Hematopoietic multipotent progenitor cell treated with erythropoietin and hydrocortisone succinate and interleukin-3 and kit ligand, for 15 days (in vitro differentiated cells): ENCODE measurements at regions not wholly inside any gene's neighbourhood (a gene's known extent, or its start where the extent isn't known, plus 50 kb on each side); places are given as distances from the start of the nearest gene placed in this dataset.

Experiments used
- DNase-seq: peaks from one replicate; pipeline ENCODE4 v3.0.0-alpha.2; 2015; ENCODE audit warnings: low spot score

DNA sequence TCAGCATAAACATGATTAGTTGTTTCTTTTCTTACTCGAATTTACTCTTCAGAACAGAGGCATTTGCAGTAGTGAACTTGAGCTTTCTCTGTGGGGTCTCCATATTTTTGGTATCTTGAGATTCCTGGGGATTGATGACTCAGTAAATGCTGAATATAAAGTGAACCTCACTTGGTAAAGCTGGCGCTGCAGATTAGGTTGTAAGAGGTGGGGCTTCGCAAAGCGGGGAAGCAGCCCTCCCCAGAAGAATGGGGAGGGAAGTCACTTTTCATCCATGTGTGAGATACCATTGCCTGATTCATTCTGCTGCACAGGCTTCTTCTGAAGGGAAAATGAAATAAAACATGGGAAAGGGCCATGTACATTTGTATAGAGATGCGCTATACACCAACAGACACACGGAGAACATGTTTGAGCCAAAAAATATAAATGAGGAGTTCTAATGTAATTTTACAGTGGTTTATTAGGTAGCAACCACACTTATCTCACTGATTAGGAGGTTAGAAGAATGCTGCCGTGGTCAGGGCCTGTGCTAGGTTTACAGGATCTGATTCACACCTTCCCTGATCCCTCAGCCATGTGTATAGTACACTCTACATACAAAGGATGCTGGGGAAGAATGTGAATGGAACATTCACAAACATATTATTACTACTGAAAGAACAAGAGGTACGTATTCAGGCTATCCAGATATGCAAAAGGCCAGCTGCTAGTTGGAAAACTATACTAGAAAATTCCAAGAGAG, 63.5 kb downstream of the DNTTIP2 start:
- peak; percentile 5 for DNase-seq

DNA sequence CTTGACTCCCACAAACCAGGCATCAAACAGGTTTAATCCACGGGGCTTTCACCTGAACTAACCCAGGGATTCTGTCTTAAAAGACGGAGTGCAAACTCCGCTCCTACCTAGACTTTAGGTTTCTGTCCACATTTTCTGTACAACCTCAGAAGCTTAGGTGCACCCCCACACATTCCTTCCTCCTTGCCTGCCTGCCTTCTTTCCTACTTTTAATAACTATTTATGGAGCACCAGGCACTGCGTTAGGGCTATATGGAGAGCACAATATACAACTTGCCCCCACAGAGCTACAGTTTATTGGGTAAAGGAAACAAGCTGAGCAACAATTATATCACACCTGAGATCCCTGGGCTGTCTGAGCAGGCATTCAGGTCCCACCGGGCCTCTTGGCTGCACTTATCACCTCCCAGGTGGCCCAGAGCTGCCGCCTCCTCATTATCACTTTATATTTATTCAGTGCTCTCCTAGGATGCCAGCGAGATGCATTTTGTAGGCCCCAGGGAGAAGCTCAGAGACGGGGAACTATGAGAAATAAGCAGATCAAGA, 64.1 kb downstream of the DNTTIP2 start:
- DNase-seq, result no peak

DNA sequence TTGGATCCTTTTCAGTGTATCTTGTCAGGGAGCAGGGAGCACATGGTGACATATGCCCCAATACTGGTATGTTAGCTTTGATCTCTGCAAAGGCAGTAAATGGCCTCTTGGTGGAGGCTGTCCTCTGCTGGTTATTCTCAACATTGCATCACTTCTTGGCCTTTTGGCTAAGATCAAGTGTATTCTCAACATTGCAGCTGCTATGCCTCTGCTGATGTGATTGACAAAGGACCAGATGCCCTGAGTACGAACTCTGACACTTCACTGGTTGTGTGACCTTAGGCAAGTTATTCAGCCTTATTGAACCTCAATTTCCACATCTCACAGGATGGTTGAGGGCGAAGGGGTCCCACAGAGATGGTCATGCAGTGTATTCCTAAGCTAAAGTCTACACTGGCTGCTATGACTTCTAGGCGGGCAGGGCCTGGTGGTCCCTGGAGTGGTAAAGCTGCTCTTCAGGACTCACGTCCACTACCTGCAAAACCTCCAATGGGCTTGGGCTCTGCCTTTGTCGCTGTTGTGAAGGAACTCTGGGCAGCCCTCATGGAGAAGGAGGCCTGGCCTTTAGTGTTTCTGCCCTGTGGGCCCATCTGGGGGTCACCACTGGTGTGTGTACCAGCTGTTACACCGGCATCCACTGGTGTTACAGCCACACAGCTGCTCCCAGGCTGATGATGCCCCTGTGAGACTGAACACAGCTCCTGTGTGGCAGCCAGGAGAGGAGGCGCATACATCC, 64.8 kb downstream of the DNTTIP2 start:
- peak; percentile 60 for DNase-seq

DNA sequence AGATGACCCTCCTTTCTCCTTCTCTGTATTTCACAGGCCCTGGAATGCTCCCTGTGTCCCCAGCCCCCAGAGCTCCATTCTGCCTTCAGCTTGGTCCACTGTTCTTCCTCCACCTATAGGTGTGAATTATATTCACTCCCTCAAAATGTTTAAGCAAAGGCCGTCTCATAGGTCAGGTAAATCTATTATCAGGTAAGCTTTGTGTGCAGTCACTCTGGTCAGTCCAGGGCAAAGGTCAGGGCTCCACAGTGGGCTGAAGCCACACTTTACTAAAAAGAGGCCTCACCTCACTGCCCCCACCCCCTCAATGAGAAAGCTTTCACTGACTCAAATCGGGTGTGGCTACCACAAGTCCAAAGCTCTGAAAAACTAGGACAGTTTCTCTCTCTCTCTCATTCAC, 65.9 kb downstream of the DNTTIP2 start:
- DNase-seq, result no peak

DNA sequence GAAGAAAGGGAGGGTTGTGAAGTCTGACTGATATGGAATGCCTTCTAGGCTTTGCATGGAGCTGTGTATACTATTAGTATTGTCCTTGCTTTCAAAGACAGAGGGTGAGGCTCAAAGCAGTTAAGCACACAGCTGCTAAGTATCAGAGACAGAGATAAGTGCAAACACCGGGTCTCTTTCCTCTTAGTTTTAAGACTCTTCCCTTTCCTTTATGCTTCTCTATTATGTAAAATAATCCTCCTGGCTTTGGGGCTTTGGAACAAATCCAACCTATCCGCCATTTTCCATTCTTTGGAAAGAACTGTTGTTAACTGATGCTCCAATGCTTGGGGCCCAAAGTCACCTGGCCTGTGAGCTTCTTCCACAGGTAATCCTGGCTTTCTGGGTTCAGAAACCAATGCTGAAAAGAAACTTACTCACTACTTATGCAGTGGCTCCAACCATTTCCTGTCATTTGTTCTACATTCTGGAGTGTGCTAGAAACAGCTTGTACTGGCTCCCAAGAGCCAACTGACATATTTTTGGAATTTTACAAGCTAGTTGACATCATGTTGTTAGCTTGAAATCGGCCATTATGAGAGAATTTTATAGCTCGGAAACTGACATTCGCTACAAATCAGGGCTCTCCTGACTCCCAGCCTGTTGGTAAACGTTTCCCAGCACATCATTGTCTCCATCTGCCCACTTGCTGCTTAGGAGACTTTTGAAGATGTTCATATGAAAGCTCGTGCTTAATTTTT, 67.5 kb downstream of the DNTTIP2 start:
- DNase-seq, result no peak

DNA sequence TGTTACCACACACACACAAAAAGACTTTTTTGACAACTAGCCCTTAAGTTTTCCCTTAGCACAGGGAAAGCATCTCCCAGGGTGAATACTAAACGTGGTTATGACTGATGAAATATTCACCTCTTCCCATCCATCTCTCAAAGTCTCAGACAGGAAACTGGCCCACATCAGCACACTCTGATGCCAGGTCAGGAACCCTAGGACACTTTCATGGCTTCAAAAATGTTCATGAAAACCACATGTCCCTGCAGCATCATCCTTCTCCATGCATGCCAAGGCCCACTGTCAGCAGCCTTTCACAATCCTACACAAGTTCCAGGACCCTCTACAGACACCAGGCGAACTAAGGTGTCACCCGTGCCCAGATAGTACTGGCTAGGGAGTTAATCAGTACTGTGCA, 68.7 kb downstream of the DNTTIP2 start:
- DNase-seq, result no peak

DNA sequence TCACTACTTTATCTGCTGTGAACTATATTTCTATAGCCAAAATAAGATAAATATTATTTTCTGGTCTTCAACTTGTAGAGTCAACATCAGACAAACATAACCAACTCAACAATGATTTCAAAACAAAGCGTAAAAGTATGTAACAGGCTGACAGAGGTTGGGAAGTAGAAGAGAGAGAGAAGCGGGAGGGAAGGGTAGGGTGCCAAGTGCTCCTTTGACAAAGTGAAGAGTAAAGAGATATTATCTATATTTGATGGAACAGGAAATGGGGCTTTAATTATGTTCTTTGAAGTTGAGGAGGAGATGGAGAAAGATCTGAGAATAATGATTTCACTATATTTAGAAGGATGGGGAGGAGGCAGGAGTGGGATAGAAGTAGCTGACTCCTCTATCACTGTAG, 70.1 kb downstream of the DNTTIP2 start:
- no peak for DNase-seq

DNA sequence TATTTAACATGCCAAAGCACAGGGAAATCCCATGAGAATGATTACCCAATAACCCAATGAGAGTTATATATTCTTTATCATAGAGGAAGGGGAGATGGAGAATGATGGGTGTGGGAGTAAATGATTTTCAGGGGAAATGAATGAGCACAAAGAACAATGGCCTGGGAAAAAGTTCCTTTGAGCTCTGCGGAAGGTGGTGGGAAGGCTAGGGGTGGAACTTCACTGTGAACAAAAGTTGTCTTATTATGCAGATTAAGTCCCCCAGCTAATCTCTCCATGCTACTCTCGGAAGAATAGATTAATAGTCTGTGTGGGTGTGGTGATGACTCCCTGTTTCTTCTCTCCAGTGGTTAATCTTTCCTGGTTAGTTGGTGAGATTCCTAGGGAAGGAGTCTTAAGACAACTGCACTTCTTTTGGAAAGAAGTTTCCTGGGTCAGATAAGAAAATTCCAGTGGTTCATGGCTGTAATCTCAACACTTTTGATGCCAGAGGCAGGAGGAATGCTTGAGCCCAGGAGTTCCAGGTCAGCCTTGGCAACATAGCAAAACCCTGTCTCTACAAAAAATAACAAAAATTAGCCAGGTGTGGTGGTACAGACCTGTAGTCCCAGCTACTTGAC, 71.6 kb downstream of the DNTTIP2 start:
- no peak for DNase-seq

DNA sequence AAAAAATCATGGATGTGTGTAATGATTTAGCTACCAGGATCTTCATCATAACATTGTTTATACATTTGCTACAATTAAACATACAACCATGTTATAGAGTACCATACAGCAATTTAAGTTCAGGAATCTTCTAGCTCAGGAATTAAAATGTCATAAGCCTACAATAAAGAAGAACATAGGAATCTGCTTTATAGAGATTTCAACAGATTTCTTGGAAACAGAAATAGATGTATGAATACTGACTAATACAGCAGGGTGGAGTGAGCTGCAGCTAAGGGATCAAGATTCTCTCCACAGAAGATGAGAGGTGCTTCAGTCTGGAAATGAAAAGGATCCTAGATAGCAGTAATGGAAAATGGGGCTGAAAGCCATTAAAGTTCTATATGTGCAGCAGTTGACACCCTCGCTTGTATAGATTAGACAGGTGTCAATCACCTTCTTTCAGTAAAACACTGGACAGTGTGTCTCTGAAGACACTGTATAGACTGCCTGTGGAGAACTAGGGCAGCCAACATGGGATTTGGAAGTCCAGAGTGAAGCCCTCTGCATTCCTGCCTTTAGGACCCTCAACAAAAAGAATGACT, 73.9 kb downstream of the DNTTIP2 start:
- DNase-seq, result no peak

DNA sequence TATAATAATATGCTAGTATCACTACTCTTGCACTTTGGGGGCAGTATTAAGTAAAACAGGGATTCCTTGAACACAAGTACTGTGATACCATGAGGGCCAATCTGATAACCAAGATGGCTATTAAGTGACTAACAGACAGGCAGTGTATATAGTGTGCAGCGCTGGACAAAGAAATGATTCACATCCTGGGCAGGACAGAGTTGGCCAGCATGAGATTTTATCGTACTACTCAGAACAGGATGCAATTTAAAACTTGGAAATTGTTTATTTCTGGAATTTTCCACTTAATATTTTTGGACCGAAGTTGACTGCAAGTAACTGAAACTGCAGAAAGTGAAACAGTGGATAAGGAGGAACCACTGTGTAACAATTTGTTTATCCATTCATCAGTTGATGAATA, 74.6 kb downstream of the DNTTIP2 start:
- no peak for DNase-seq

DNA sequence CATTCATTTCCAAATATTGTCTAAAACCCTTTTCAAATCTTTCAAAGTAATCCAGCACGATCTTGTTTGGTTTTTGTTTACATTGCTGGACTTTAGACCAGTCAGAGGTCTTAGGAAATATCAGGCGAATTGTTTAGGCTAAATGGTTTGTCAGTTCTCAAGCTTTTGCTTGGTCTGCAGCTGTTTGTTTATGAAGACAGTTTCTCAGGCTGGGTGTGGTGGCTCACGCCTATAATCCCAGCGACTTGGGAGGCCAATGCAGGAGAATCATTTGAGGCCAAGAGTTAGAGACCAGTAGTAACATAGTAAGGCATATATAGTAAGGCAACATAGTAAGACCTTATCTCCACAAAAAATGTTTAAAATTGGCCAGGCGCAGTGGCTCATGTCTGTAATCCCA, 77.5 kb downstream of the DNTTIP2 start:
- no peak for DNase-seq

DNA sequence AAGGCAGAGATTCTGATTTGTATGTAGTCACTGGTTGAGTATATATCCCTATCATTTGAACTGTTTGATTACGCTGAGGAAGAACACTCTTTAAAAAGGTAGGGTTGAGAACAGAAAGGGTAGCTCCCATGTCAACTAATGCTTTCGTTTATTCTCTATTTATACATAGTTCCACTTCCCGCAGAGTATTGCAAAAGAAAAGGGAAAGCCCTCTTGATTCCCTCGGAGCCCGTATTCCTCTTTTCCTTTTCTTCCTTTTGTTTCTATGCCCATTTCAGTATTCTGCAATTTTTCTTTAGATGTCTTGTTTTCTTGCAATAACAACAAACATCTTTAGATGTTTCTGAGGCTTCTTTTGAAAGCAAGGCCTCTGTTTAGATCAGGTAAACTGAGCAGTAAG, 78.2 kb downstream of the DNTTIP2 start:
- DNase-seq, result no peak

DNA sequence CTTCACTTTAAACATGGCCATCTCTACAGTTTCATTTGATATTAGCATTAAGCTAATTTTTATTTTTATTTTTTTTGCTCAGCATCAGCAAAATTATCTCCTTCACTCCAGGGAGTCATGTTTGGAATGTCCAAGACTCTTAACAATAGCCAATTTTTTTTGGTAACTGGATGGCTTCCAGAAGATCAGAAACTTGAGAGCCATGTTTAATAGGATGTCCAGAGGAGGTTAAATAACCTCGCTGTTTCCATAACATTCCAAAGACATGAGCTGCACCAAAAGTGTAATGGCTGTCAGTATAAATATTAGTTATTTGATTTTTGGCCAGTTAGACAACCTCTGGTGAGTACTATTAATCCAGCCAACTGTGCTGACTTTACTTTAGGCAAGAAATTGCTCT, 80.7 kb downstream of the DNTTIP2 start:
- no peak for DNase-seq

DNA sequence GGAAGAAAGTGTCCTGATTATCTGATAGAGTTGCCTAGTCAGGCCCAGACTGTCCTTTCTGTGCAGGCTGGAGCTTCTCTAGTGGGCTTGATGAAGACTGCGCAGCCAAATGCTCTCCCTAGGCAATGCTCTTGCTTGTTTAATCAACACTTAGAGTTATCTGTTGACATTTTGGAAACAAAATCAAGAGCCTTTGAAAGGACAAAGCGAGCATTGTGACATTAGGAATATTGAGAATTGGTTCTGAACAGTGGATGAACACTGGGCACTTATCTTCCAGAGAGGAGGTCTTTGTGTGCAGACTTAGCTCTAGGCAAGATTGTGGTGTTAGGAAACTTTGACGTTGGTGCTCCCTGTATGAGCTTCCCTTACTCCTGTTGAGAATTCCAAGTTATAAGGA, 94.5 kb downstream of the DNTTIP2 start:
- DNase-seq, result no peak

DNA sequence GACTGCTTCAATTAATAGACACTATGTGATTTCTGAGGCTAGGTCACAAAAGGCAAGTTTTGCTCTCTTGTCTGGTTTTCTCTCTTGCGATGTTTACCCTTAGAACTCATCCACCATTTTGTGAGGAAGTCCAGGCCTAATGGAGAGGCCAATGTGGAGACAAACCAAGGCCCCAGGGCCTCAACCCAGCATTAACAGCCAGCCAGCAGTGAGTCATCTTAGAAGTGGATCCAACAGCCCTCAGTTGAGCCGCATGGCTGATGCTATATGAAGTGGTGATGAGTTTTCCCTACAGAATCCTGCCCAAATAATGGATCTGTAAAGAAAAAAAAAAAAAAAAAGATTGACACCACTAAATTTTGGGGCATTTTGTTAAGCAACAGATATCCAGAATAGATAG, 95.1 kb downstream of the DNTTIP2 start:
- no peak for DNase-seq

DNA sequence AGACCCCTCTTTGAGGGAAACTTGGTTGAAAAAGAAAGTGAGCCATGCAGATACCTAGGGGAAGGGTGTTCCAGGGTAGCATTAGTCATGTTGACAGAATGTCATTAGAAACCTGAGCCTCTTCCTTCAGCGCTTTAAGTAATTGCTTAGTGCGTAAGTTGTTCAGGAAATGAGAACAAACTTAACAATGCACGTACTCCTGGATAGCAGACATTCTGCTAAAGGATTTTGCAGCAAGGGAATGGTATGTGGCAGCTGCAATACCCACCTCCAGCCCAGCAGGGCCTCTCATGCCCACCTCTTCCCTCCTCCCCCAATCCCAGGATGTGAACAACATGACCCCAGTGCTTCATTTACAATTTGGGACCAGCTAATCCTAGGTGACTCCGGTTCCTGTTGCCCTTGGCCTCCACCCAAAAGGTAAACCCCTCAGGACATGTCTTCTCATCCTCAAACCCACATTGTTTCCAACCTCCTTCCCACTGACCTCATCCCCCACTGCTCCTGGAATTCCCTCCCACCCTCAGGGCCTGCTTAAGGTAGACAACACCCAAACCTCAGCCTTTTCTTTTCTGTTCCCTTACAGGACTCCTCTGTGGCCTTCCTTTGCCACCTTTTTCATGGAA, 98.0 kb upstream of the BCAR3 start:
- DNase-seq, result no peak

DNA sequence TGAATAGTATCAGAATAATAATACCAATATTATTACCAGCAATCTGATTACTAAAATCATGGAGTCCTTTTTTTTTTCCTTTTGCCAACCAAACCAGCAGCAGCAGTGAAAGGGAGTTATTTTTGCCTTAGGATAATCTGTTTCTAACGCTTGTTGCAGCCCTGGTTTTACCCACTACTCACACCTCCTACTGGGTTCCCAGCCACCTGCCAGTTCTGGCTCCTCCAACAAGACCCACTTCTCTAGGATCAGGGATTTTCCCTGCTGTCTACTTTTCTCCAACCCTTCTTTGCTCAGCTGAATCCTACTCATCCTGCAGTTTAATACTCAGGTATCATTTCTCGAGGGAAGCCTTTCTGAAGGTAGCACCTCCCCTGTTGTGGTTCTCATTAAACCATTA, 96.8 kb upstream of the BCAR3 start:
- DNase-seq, result no peak

DNA sequence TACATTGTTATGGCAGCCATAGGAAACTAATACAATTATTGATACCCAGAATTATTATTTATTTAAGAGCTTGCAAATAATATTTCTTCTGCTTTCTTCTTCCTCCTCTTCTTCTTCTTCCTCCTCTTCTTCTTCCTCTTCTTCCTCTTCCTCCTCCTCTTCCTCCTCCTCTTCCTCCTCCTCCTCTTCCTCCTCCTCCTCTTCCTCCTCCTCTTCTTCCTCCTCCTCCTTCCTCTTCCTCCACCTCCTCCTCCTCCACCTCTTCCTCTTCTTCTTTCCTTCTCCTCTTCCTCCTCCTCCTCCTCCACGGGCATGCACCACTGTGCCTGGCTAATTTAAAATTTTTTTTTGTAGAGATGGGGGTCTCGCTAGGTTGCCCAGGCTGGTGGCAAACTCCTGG, 95.6 kb upstream of the BCAR3 start:
- no peak for DNase-seq

DNA sequence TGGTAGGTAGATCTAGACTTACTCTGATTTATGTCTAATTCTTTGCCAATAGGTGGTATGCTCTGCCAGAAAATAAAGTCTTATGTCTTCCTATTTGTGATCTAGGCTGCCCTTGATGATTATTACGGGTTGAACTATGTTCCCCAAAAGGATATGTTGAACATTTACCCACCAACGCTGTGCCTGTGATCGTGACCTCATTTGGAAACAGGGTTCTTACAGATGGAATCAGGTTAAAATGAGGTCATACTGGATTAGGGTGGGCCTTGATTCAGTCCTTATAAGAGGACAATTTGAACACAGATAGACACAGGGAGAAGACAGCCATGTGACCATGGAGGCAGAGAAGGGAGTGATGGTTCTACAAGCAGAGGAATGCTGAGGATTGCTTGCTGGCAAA, 95.1 kb upstream of the BCAR3 start:
- no peak for DNase-seq

DNA sequence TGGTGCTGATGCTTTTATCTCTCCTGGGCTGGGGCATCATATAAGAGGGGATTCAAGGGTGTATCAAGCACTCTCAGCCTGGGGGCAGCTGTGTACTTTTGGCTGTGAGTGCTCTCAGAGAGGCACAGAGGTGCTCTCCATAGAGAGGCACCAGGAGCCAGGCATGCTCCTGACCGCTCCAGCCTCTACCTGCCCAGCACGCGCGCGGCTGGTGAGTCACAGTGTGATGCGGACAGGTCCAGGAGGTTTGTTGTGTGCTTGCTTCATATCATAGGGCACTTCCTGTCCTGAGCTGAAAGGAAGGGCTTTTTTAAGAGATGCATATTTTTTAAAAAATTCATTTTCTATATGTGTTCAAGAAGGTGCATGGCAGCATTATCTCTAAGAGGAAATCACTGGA, 93.6 kb upstream of the BCAR3 start:
- DNase-seq, result no peak

DNA sequence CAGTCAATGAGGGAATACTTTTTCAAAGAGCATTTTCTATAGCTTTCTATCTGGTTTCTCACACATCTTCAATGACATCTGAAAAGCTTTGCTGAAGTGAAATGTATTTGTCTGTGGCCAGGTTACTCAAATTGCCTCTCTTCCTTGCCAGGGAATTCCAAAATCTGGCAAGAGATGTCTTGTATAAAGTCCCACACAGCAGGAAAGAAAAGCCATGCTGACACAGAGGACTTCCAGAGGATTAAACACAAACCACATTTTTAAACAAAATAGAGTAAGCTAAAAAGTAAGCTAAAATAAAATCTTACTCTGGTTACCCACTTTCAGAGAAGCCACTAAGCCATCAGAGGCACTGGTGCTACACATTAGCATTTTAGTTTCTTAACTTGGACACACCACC, 93.1 kb upstream of the BCAR3 start:
- DNase-seq, result no peak
